NCI-H1417 (cell line): ENCODE measurements at regions not wholly inside any gene's neighbourhood (a gene's known extent, or its start where the extent isn't known, plus 50 kb on each side); places are given as distances from the start of the nearest gene placed in this dataset.

ENCODE experiments used
- DNase-seq, 3 experiments: peaks; one replicate each; lab custom pipeline; 2025; lab: John Stamatoyannopoulos, UW

DNA sequence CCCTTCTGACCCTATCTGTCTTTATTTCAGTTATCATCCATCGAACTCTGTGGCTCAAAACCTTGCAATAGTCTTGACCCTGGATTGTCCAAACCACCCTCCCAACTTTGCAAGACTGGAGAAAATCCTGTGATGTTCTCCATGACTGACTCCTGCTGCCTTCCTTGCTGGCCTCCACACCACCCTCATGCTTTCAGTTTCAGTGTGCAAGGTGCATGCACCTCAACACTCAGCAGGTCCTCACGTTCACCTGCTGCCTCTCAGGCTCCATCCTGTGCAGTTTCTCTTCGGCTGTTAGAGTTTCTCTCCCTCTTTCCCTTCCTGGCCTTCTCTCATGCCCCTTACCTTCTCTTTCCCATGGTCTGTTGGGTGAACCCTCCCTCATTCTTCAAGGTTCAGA, 59.4 kb upstream of the ASIC2 start:
- DNase-seq, result no peak

DNA sequence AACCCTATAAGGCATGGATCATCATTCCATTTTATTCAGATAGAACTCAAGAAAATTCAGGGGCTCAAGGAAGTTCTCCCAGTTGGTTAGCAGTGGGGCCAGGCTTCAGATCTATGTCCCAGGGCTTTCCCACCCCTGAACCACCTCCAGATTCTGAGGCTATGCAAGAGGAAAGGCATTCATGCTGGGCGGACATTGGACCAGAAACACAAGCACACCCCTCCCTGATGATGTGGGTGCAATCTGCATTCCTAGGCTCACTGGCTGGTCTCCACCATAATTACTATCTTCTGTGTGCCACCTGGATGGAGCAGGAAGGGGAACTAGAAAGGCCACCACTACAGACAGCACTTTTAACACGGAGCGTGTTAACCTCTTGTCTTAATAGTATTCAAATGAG, 63.2 kb upstream of the ASIC2 start:
- DNase-seq, result no peak

DNA sequence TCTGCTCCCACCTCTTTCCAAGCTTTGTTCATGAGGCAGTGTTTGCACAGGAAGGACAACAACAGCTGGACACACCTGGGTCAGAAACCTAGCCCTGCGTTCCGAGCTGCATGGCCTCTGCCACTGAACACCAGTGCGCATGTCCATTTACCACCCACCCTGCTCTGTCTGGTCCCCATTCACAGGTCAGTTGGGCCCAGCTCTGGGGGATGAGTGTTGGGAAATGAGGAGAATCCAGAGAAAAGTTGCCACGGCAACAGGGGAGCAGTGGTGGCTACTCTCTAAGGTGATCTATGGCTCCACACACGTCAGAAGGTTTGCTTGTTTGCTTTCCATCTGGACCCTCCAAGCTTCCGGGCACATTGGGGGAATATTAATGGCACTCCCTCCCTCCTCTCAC, 70.4 kb upstream of the ASIC2 start:
- DNase-seq, result no peak

DNA sequence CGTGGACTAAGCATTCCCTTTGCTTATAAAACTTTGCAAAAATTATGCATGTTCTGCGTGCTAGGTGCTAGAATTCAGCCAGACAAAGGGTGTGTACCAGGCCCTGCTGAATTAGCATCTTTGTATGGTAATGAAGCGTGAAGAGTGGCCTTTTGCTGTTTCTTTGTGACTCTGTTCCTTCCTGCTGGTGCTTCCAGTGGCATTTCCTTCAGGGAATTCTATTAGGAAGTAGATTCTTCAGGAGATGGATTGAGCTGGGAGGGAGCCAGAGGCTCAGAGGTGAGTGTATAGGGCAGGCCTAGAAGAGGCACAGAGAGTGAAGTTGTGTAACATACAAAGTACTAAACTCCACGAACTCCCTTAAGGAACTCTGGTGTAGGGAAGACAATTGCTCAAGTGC, 73.9 kb upstream of the ASIC2 start:
- DNase-seq, result peak in 1 of 3 experiments; percentile 14

DNA sequence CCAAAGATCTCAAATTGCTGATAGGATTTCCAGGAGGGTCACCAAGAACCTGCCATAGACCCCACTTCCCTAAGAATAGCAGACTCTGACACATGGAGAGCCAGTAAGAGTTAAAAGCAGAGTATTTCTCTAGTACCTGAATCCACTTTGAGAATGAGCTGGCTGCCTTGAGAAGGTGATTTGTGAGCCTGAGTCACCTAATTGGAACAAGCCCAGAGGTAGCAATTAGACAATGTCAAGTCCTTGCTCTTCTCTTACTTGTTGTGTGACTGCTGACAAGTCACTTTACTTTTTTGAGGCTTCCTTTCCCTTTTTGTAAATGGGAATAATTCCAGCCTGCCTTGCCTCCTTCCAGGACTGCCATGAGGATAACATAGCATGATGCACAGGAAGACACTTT, 76.1 kb upstream of the ASIC2 start:
- no peak for DNase-seq

DNA sequence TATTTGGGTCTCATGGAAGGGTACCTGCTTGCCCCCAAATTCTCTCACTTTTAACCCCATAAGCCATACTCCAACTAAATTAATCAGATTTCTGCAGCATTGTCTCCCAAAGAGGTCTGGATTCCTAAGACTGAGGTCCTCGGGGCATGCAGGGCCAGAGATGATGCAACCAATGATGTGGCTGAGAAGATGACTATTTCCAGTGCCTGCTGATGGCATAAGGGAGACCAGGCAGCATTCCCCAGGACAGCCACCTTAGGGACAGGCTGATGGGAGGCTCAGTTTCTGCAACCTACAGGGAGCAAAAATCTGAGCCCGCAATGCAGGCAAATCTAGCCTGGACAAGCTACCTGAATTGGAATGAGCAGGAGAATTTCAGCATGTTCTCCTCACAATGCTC, 76.8 kb upstream of the ASIC2 start:
- no peak for DNase-seq

DNA sequence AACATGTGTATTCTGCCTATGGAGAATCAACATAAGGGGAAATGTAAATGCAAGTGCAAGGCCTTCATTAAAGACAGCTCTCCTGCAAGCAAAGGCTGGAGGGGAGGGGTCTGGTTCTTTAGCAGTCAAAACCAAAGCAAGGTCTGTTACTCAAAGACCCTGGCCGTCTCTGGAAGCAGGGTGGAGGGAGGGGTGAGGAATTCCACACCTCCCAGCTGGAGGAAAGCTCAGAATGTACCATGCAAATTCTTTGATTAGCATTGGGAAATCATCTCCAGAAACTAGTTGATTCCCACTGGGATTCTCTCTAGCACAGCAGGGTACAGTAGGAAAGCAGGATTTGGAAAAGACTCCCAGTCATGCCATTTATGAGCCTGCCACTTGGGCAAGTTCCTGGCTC, 77.3 kb upstream of the ASIC2 start:
- no peak for DNase-seq

DNA sequence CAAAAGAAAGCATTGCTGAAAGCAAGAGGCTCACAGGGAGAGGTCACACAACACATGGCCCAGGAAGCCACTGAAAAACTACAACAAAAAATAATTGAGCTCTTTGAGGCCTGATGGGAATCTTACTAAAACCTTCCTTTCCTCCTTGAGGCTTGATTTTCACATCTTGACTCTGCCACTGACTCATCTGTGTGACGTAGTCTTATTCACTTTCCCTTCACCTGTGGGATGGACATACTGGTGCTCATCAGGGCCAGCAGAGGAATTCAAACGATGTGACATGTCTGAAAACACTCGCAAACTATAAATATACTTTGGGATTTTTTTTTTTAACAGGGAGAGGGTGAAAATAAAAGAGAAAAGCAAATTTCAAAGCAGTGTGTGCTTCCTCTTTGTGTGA, 78.3 kb upstream of the ASIC2 start:
- DNase-seq, result no peak

DNA sequence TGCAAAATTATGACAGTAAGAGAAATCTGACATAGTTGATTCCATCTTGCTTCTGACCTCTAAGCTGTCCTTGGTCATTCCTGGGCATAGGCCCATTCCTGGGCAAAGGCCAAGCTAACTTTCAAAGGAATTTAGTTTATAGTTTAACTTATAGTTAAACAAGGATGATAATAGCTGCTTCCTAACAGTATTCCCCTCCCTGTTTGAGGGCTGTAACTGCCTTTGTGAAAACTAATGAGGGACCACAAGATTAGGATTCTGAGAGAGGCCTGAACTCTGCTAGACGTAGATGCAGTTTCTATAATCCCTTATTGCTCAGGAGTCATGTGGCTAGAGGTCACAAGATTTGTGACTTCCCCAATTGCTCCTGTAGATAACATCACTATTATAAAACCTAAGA, 80.2 kb upstream of the ASIC2 start:
- DNase-seq, result no peak

DNA sequence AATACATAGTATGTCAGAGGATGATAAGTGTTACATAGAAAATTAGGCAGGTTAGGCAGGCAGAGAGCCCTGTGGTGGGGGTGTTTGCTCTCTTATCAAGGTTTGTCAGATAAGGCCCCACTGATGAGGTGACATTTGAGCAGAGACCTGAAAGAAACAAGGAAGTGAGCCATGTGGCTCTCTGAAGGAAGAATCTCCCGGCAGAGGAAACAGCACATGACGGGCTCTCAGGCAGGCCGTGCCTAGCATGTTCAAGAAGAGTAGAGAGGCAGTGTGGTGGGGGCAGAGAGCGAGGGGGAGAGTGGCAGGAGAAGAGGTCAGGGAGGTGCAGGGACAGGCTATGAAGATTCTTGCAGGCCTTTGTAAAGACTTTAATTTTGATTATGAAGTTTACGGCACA, 82.0 kb upstream of the ASIC2 start:
- DNase-seq, result no peak

DNA sequence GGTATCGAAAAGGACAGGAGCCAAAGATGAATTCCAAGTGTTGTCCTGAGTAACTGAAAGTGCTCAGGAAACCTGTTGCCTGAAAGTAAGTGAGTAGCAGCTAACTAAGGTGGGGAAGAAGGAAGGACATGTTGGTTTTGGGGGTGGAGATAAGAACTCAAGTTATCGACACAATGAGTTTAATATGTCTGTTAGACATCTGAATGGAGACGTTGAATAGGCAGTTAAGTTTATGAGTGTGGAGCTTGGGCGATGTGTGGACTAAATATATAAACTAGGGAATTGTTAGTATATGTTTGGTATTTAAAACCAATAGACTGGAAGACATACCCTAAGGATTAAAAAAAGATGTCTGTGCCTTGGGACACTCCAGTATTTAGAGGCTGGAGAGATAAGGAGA, 82.7 kb upstream of the ASIC2 start:
- no peak for DNase-seq

DNA sequence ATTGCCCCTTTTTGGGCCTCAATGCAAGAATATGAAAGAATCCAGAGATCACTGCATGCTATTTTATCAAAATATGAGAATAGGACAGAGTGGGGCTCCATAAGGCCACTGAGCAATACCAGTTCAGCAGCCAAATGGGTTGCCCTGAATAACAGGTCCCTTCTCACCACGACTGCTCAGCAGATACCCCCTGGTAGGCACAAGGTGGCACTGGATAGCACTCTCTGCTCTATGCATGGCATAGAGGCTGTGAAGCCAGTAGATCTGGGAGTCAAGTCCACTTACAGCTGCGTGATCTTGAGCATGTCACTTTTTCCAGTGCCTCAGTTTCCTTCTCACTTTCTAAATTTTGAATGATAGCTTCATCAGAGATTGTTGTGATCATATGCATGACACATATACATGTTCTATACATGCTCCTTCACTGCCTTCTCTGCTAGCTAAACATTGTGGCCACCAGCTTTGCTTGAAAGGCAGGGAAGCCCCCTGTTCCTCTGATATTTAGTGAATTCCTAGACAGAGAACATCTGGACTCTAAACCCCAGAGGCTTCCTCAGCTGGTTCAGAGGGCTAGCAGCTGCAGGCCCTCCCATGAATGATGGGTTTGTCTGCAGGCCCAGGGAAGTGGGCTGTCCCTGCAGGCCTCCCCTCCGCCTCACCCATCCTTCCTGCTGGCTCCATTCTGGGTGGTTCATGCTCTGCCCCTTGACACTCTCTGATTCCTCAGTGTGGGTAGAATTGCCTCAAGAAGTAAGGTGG, 84.9 kb upstream of the ASIC2 start:
- DNase-seq, result no peak

DNA sequence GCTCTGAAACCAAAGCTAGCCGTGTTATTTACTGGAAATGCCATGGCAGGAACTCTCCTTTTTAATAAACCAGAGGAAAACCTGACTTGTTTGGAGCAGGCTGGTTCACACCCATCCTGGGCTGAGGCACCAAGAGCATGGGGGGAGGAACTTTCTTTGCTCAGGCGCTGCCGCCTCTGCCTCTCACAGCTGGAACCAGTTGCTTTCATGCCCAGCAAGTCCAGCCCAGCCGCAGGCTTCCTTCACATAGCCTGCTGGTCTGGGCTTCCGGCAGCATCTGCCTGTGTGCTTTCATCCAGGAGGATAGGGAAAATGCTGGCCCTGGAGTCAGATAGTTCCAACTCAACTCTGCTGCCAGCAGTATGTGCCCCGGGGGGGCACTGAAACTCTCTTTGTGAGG, 88.1 kb upstream of the ASIC2 start:
- DNase-seq, result no peak

DNA sequence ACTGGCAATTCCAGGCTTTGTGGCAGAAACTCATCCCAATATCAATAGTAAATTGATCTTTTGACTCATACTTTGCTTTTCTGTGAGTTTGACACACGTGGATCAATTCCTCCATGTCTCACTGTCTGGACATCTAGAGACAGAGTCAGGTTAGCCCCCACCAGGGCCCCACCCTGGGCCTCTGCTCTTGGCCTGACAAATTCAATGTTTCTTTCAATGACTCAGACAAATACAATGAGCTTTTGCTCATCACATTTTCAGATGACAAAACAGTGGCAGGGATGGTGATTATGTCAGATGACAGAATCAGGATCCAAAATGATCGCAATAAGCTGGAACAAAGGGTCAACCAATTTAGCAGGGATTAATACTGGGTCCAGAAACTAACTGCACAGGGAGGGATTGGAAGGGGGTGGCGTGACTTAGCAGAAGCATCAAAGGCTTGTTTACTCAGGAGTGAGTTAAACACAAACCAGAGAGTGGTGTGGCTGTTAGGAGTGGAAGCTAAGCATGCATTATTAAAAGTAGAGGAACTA, 90.5 kb upstream of the ASIC2 start:
- DNase-seq, result no peak

DNA sequence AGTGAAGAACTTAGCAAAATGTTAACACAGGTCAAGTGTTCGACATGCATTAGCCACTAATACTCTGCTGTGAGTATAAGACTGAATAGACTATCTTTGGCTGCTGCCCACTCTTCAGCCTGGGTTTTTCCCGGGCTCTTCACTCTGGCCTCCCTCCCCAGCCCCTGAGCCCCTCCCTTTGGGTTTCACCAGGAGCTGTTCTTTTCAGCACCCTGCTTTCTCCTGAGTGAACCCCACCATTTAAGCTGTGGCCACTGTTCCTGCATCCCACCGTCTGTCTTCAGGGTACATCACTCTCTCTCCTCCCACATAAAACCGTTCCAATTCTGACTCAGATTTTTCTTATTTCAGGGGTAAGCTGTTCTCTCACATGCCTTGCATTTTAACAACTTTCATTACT, 92.0 kb upstream of the ASIC2 start:
- no peak for DNase-seq

DNA sequence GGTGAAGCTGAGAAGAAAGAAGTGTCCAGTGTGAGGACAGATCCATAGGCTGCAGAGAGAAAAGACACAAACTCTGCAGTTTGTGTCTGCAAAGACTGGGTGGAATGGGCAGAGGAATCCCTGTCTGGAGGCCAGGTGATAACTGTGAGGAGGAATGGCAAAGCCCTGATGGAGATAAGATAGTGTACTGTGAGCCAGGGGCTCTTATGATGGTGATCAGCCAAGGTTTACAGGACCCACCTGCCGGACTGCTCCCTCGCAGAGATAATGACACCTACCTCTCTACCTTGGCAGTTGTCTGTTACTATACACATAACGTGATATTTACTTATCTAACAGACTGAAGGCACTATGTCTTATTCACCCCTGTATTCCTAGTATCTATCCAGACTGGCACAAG, 92.6 kb upstream of the ASIC2 start:
- DNase-seq, result no peak

DNA sequence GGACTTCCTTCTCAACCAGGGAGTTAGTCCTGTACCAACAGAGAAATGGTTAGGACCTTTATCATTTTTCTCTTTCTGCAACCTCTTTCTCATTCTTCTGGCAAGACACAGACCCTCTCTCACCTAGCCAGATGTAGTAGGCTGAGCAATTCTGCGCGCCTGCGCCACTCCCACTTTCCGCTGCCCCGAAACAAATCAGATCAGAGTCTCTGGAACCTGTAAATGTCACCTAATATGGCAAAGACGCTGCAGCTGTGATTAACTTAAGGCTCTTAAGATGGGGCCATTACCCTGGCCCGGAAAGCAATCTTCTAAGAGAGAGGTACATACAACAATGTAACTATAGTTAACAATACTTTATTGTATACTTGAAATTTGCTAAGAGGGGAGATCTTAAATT, 94.3 kb upstream of the ASIC2 start:
- DNase-seq, result no peak

DNA sequence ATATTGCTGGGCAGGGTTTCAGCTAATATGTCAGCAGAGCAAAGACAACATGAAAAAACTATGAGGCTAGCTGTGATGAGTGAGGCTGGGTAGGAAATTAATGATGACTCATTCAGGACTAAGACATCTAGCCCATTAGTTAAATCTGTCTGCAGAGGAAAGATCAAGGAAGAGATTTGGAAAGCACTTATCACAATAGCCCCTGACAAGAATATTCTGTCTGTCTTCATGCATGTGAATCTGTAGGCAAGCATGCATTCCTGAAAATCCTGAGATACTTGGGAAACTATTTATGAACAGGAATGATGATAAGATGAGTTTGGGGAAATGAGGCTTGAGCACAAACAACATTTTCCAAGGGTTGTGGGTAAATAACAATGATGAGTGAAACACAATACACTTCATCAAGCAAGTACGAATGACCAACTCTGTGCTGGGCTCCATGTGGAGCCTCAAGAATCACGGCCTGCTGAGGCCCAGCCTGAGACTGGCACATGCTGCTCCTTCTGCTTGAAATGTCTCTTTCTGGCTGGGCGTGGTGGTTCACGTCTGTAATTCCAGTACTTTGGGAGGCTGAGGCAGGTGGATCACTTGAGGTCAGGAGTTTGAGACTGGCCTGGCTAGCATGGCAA, 96.5 kb upstream of the ASIC2 start:
- no peak for DNase-seq

DNA sequence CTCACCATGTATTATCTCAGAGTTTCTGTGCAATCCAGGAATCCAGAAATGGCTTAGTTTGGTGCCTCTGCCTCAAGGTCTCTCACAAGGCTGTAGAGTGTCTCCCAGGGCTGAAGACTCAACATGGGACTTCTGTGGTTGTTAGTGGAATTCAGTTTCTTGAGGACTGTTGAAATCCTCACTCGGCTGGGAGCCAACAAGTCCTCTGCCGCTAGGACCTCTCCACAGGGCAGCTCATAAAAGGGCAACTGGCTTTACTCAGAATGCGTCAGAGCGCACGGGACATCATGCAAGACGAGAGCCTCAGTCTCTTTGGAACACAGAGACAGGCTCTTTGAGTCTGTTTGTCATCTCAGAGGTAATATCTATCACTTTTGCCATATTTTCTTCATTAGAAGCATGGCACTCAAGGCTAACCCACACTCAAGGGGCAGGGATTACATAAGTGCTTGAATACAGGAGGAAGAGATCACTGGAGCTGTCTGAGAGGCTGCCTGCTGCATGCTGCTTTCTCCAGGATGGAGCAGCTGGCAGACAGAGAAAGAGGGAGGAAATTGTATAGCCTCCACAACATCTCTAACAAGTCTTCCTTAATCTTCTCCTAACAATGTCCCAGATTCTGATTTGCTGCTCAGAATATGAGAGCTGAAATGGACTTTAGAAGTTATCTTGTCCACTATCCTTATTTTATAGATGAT, 97.5 kb upstream of the ASIC2 start:
- peak in 1 of 3 experiments; percentile 25 for DNase-seq

DNA sequence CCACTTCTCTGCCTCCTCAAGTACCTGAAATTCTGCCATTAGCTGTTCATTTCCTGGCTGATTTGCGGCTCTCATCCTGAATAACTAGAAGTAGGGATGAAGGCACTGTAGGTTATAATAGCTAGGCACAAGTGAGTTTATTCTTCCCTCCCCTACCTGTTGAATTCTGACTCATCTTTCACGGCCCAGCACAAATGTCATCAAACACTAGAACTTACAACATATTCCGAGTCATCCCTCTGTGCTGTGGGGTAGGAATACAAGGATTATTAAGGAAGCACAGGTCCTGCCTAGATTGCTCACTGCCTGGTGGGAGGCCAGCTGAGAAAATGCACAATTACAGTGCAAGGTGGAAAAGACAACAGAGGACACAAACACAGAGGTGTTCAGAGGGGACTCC, 103.7 kb upstream of the ASIC2 start:
- no peak for DNase-seq

DNA sequence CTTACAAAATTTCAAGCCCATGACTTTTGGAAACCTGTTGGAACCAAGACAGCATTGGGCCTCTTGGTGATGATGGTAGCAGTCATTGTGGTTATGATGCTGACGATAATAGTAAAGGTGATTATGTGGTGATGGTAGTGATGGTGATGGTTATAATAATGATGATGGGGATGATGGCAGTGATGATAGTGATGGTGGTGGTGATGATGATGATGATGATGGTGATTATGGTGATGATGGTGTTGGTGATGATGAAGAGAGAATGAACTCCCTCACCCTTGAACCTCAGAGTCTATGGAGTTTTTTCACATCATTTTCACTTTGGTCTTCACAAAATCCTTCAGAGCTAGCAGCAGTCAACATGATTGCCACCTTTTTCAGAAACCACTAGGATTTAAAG, 105.3 kb upstream of the ASIC2 start:
- DNase-seq, result no peak

DNA sequence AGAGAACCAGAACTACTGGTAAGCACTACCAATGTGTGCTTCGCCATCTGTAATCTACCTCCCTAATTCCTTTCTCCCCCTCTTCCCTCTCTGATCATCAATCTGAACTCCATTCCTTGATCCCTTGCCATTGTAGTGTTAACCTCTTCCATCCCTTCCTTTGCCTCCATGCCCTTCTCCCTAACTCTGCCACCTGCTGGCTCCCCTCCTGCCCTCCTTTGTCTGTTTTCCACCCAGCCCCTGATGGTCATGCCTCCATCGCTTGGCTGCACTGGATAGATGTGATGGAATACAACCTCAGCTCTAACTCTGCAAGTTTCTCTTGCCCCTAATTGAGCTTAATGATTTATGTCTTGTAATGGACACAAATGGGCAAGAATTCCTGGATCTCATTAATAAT, 108.2 kb upstream of the ASIC2 start:
- DNase-seq, result no peak

DNA sequence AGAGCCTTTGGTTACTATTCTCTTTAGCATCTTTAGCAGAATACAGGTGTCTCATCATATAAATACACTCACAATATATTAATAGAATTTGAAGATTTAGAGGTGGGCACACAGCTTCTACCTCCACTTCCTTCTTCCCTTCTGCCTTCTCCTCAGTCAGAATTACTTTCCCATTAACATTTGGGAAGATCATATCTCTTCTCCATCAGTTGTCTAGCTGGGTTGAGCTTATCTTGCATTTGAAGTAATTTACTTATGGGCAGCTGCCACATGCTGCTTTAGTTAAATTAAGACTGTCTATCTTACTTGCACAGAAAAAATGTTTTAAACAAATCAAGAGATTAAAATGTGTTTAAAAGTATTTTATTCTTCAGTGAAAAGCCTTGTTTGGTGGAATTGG, 110.1 kb upstream of the ASIC2 start:
- no peak for DNase-seq
